Right lobe of liver (tissue), 6 donors: ENCODE measurements at regions not wholly inside any gene's neighbourhood (a gene's known extent, or its start where the extent isn't known, plus 50 kb on each side); places are given as distances from the start of the nearest gene placed in this dataset.

Source experiments
- ATAC-seq, 4 donors: fragments of 200-7000 bp; cut with Tn5 transposase; one replicate each; pipeline ENCODE4 v1.9.1; 2020; ENCODE audit warnings: mild to moderate bottlenecking in 4 of 4, moderate library complexity in 4 of 4
- DNase-seq, 3 donors: peaks; one replicate each; pipeline ENCODE4 v3.0.0-alpha.2; 2020
- H3K27ac ChIP-seq, 3 donors: fragments of 200-600 bp; one replicate each; pipeline ENCODE4 v1.8.0; 2022
- H3K27me3 ChIP-seq, 2 donors: fragments of 200-600 bp; one replicate each; pipeline ENCODE4 v1.8.0; 2022
- H3K36me3 ChIP-seq, 4 donors: fragments of 200-600 bp; sonication (generic) in 1 of 4; one replicate each; pipeline versions ENCODE4 v1.5.1 to v1.8.0; 2017 to 2022; ENCODE audit warnings: control low read depth in 1 of 4
- H3K4me1 ChIP-seq, 4 donors: fragments of 200-600 bp; sonication (generic) in 1 of 4; one replicate each; pipeline versions ENCODE4 v1.5.1 to v1.8.0; 2017 to 2022; ENCODE audit warnings: control low read depth in 1 of 4
- H3K4me3 ChIP-seq, 3 donors: fragments of 200-600 bp; one replicate each; pipeline ENCODE4 v1.8.0; 2022
- H3K9me3 ChIP-seq, 4 donors: fragments of 200-600 bp; sonication (generic) in 1 of 4; one replicate each; pipeline versions ENCODE4 v1.5.1 to v1.8.0; 2017 to 2022; ENCODE audit warnings: control low read depth in 1 of 4
- POLR2A ChIP-seq: fragments of 450-650 bp; IDR thresholded peaks from one replicate; pipeline ENCODE4 v1.6.1; 2017; ENCODE audit warnings: antibody characterized with exemption, mild to moderate bottlenecking
- WGBS: methylation state at CpG from one replicate; pipeline ENCODE4 v1.1.6; 2018; ENCODE audit warnings: low coverage, low lambda C conversion rate; ENCODE audit not compliant: insufficient coverage; ENCODE audit errors: missing lambda C conversion rate; 5-methylcytosine and 5-hydroxymethylcytosine counted together
- intact Hi-C, 2 donors: fragments of 100-400 bp; cut with DNase I; formaldehyde crosslinking; loops; one replicate each; pipeline versions ENCODE4 v1.11.2 to v1.14.1; 2022
- TF ChIP-seq, protein P1 (sequence below), 4 donors: fragments of 200-600 bp in 3 of 4; fragments of 450-650 bp in 1 of 4; IDR thresholded peaks; one replicate each; pipeline versions ENCODE4 v1.5.1 to v1.8.0; 2016 to 2022; ENCODE audit warnings: antibody characterized with exemption in 4 of 4, mild to moderate bottlenecking in 2 of 4
- donor health status: DM: no; HTN: yes; CAD: no.
- donor health status: DM: no; HTN: no; CAD: no.
- donor health status: DM: no; HTN: no; CAD: no.
- donor health status: DM: no; HTN: yes; CAD: no.
- donor health status: DM: no; HTN: yes; CAD: no.

- peak overlapping the region in 1 of 3 donors; percentile 21 for H3K4me3 ChIP-seq
- peak in 2 of 4 donors; percentile 0 to 9 for ATAC-seq
- H3K4me1 ChIP-seq, result peaks cover 1 to 70% (median 36%) of the 10 kb centered on the region in 4 donors
- H3K27me3 ChIP-seq, result no peaks in the 10 kb centered on the region
- DNase-seq, result no peak
- H3K9me3 ChIP-seq, result no peaks in the 10 kb centered on the region
- no peaks in the 10 kb centered on the region for H3K36me3 ChIP-seq
- intact Hi-C loops, result no loop called here
- TF ChIP-seq, protein P1, sequence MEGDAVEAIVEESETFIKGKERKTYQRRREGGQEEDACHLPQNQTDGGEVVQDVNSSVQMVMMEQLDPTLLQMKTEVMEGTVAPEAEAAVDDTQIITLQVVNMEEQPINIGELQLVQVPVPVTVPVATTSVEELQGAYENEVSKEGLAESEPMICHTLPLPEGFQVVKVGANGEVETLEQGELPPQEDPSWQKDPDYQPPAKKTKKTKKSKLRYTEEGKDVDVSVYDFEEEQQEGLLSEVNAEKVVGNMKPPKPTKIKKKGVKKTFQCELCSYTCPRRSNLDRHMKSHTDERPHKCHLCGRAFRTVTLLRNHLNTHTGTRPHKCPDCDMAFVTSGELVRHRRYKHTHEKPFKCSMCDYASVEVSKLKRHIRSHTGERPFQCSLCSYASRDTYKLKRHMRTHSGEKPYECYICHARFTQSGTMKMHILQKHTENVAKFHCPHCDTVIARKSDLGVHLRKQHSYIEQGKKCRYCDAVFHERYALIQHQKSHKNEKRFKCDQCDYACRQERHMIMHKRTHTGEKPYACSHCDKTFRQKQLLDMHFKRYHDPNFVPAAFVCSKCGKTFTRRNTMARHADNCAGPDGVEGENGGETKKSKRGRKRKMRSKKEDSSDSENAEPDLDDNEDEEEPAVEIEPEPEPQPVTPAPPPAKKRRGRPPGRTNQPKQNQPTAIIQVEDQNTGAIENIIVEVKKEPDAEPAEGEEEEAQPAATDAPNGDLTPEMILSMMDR (IDR thresholded peaks at IDR 0.05), result no peak
- no peak for TF ChIP-seq POLR2A
- 20% methylated on average over 1 of the region's 8 CpGs for WGBS
- H3K27ac ChIP-seq, result peak overlapping the region; percentile 65 to 88 (median 82)
These were observed 88.8 kb upstream of the GSE1 start for GRCh38 chr16:85524365-85524629.

- intact Hi-C loops, result no loop called here
- WGBS, result 7% methylated on average over 3 of the region's 29 CpGs
- H3K36me3 ChIP-seq, result no peaks in the 10 kb centered on the region
- H3K27ac ChIP-seq, result peak overlapping the region; percentile 65 to 88 (median 82)
- no peaks in the 10 kb centered on the region for H3K27me3 ChIP-seq
- peaks cover 1 to 73% (median 36%) of the 10 kb centered on the region in 4 donors for H3K4me1 ChIP-seq
- peak overlapping the region in 1 of 3 donors; percentile 13 for H3K4me3 ChIP-seq
- H3K9me3 ChIP-seq, result no peaks in the 10 kb centered on the region
- DNase-seq, result peak; percentile 90 to 94 (median 93)
- peak; percentile 53 to 69 (median 60) for ATAC-seq
- TF ChIP-seq POLR2A, result peak; percentile 64
- TF ChIP-seq, protein P1 (IDR thresholded peaks at IDR 0.05), result no peak
These were observed 88.3 kb upstream of the GSE1 start for GRCh38 chr16:85524630-85525419.

DNA sequence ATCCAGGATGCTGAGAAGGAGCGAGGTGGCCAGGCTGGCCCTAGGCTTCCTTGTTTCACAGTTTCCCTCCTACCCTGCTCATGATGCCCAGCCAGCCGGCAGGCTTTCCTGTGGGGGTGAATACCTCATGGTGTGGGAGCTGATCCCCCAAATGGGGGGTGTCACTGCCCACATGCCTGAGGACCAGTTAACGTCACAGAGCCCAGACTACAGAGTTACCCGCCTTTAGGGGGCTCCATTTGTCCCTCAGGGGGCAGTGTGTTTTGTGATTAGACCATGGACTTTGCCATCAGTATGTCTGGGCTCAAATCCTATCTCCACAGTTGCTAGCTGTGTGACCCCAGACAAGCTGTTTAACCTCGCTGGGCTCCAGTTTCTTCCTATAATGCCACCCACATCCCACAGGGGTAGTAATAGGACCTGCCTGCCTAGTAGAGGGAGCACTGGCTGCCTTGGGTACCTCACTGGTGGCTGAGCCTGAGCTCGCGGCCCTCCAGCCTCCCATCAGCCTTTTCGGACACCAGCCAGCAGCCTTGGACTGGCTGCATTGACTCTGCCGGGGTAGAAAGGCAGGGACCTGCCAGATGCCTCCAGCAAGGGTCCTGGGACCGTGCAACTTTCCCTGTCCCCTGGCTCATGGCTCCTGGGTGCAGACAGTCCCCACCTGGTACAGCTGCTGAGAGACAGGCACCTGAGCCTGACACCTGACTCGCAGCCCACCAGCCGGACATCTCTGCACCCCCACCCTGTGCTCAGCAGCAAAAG lies 87.5 kb upstream of the GSE1 start:
- no peak for TF ChIP-seq POLR2A
- TF ChIP-seq, protein P1 (IDR thresholded peaks at IDR 0.05), result no peak
- peaks cover 1 to 73% (median 35%) of the 10 kb centered on the region in 4 donors for H3K4me1 ChIP-seq
- ATAC-seq, result peak in 1 of 4 donors; percentile 1
- intact Hi-C loops, result no loop called here
- peak overlapping the region; percentile 65 to 88 (median 82) for H3K27ac ChIP-seq
- 20% methylated on average over 2 of the region's 12 CpGs for WGBS
- no peaks in the 10 kb centered on the region for H3K27me3 ChIP-seq
- no peak for DNase-seq
- no peak overlapping the region for H3K4me3 ChIP-seq
- no peaks in the 10 kb centered on the region for H3K36me3 ChIP-seq
- H3K9me3 ChIP-seq, result no peaks in the 10 kb centered on the region

- H3K27me3 ChIP-seq, result no peaks in the 10 kb centered on the region
- H3K36me3 ChIP-seq, result no peaks in the 10 kb centered on the region
- peak overlapping the region in 2 of 3 donors; percentile 50 to 88 for H3K27ac ChIP-seq
- no peaks in the 10 kb centered on the region for H3K9me3 ChIP-seq
- 52% methylated on average over 14 of the region's 20 CpGs for WGBS
- TF ChIP-seq POLR2A, result no peak
- TF ChIP-seq, protein P1 (IDR thresholded peaks at IDR 0.05), result no peak
- intact Hi-C loops, result no loop called here
- ATAC-seq (no peak), DNase-seq (no peak)
- H3K4me1 ChIP-seq, result peaks cover 1 to 65% (median 31%) of the 10 kb centered on the region in 4 donors
- no peak overlapping the region for H3K4me3 ChIP-seq
These were observed 86.7 kb upstream of the GSE1 start for GRCh38 chr16:85526185-85526974.
